Fibroblast of the aortic adventitia (primary cell): ENCODE measurements at regions not wholly inside any gene's neighbourhood (a gene's known extent, or its start where the extent isn't known, plus 50 kb on each side); places are given as distances from the start of the nearest gene placed in this dataset.

Source experiments
- DNase-seq: peaks from one replicate; pipeline ENCODE4 v3.0.0-alpha.2; 2010; ENCODE audit warnings: low read depth
- H3K4me3 ChIP-seq: 2 replicates; pipeline ENCODE4 v1.5.1; 2011; ENCODE audit warnings: low read depth, mild to moderate bottlenecking, control low read depth, low read length, moderate library complexity
- CTCF ChIP-seq: IDR thresholded peaks from 2 replicates; pipeline ENCODE4 v1.5.1; 2011; ENCODE audit warnings: mild to moderate bottlenecking, low read length, control low read depth, inconsistent platforms; ENCODE audit not compliant: insufficient read depth

- DNase-seq, result no peak
- TF ChIP-seq CTCF, result no peak
- no peak overlapping the region for H3K4me3 ChIP-seq
Measured at GRCh38 chr1:209062081-209062620, 521.4 kb upstream of the CAMK1G start.

GRCh38 chr1:209062863-209063262 lies 520.7 kb upstream of the CAMK1G start:
- no peak for TF ChIP-seq CTCF
- H3K4me3 ChIP-seq, result no peak overlapping the region

GRCh38 chr1:209063767-209064659 lies 519.5 kb upstream of the CAMK1G start:
- no peak for TF ChIP-seq CTCF
- no peak for DNase-seq
- H3K4me3 ChIP-seq, result no peak overlapping the region

More at GRCh38 chr1:209062863-209063262, 520.7 kb upstream of the CAMK1G start:
- DNase-seq, result no peak

- no peak for TF ChIP-seq CTCF
- no peak for DNase-seq
- no peak overlapping the region for H3K4me3 ChIP-seq
Measured at GRCh38 chr1:209064850-209065706, 518.4 kb upstream of the CAMK1G start.

- DNase-seq, result no peak
Measured at GRCh38 chr1:209072481-209072880, 511.0 kb upstream of the CAMK1G start.

More at GRCh38 chr1:209072481-209072880, 511.0 kb upstream of the CAMK1G start:
- TF ChIP-seq CTCF, result no peak
- no peak overlapping the region for H3K4me3 ChIP-seq
